ENCODE measurements at regions not wholly inside any gene's neighbourhood (a gene's known extent, or its start where the extent isn't known, plus 50 kb on each side); places are given as distances from the start of the nearest gene placed in this dataset.

GRCh38 chr15:92733934-92734521 lies 78.5 kb upstream of the FAM174B start:
- no peak for TF ChIP-seq CTCF (IDR thresholded peaks at IDR 0.05)

DNA sequence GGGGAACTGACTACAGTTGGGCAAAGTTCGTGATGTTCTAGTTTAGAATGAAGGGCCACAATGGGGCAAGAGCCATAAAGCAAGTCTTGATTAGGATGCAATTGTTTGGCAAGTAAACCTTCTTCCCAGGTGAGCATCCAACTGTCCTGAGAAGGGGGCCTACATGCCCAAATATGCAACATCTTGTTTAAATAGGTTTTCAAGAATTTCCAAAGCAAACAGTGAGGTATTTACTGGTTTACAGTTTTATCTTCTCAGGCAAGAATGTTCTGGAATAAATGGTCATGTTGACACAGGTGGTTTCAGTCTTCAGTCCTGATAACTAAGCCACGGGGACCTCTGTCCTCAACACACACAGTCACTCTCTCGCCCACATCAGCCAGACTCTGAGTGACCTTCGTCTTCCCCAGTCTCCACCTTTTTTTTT lies 90.3 kb upstream of the FAM174B start:
- TF ChIP-seq CTCF (IDR thresholded peaks at IDR 0.05), result no peak

- no peak for TF ChIP-seq CTCF (IDR thresholded peaks at IDR 0.05)
Measured at GRCh38 chr15:92747047-92747446, 91.5 kb upstream of the FAM174B start.

DNA sequence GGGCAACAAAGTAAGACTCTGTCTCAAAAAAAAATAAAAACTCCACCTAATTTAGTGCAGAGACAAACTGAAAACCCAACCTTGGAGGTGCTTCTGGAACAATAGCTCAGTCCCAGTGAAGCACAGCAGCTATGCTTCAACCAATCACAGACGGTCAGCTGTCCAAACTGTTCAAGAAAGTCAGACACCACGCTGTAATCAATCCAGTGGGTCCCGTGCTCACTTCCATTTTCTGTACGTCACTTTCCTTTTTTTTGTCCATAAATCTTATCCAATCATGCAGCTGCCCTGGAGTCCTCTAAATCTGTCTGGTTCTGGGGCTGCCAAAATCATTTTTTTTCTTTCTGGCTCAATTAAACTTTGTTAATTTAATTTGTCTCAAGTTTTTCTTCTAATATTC lies 93.6 kb upstream of the FAM174B start:
- TF ChIP-seq CTCF (IDR thresholded peaks at IDR 0.05), result no peak

- no peak for TF ChIP-seq CTCF (IDR thresholded peaks at IDR 0.05)
Measured at GRCh38 chr15:92749946-92750345, 94.4 kb upstream of the FAM174B start.

DNA sequence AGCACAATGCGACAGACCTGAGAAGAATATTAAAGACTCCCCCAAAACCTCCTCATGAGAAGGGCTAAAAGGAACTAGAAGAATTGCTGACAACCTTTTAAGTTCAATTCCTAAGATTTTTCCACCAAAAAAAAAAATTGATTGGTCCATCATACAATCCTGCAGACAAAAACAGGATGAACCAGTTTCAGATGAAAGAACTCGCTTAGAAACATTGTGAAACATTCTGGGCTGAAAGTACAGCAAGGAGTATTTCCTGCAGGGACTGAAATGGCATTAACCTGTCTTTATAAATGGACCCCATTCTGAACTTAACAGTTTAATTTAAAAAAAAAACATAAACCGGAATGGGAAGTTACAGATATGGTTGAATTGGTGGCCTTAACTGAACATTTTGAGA lies 96.0 kb upstream of the FAM174B start:
- TF ChIP-seq CTCF (IDR thresholded peaks at IDR 0.05), result no peak

DNA sequence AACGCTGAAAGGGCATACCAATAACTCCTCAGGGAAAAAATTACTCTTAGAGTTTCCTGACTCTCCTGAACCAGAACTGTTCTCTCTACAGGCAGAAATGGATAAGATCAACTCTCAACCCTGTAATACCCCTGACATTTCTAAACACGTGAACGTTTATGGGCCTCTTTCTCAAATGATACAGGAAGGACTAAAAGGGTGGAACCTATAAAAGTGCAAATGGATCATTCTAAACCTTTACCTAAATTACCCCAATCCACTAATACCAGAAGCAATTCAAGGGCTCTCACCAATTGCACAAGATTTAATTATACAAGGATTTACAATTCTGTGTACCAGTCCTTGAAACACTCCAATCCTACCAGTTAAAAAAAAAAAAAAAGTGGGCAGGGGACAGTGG lies 98.0 kb upstream of the FAM174B start:
- TF ChIP-seq CTCF (IDR thresholded peaks at IDR 0.05), result no peak

GRCh38 chr15:92763459-92763858 lies 107.9 kb upstream of the FAM174B start:
- TF ChIP-seq CTCF (IDR thresholded peaks at IDR 0.05), result no peak
